Mucosa of rectum (tissue), 2 donors: ENCODE measurements at regions not wholly inside any gene's neighbourhood (a gene's known extent, or its start where the extent isn't known, plus 50 kb on each side); places are given as distances from the start of the nearest gene placed in this dataset.
A peak's percentile ranks its signal among the peaks of the same experiment; 100 is the strongest.

Source experiments
- H3K27ac ChIP-seq, 2 donors: one replicate each; pipeline ENCODE4 v1.7.0; 2013; ENCODE audit warnings: inconsistent platforms in 2 of 2, low read depth in 2 of 2, low read length in 2 of 2
- H3K27me3 ChIP-seq, 2 donors: one replicate each; pipeline ENCODE4 v1.7.0; 2013; ENCODE audit warnings: low read length in 2 of 2; ENCODE audit not compliant: control insufficient read depth in 2 of 2, insufficient read depth in 2 of 2
- H3K36me3 ChIP-seq, 2 donors: one replicate each; pipeline ENCODE4 v1.7.0; 2013; ENCODE audit warnings: low read length in 2 of 2; ENCODE audit not compliant: control insufficient read depth in 2 of 2, insufficient read depth in 2 of 2
- H3K4me1 ChIP-seq, 2 donors: one replicate each; pipeline ENCODE4 v1.7.0; 2013; ENCODE audit warnings: low read length in 2 of 2, mild to moderate bottlenecking in 1 of 2; ENCODE audit not compliant: control insufficient read depth in 2 of 2, insufficient read depth in 2 of 2
- H3K4me3 ChIP-seq, 2 donors: one replicate each; pipeline ENCODE4 v1.7.0; 2013; ENCODE audit warnings: low read length in 2 of 2
- H3K9ac ChIP-seq, 2 donors: one replicate each; pipeline ENCODE4 v1.7.0; 2013; ENCODE audit warnings: low read length in 2 of 2, low read depth in 1 of 2, mild to moderate bottlenecking in 1 of 2
- H3K9me3 ChIP-seq, 2 donors: one replicate each; pipeline ENCODE4 v1.7.0; 2013; ENCODE audit warnings: low read length in 2 of 2; ENCODE audit not compliant: control insufficient read depth in 2 of 2
- donor health status: healthy.
- donor health status: Normal muscosa, but diverticular disease.

- H3K27me3 ChIP-seq: no peaks in the 10 kb centered on the region
- H3K9ac ChIP-seq: peak overlapping the region in 1 of 2 donors; percentile 6
- peaks cover 23 to 32% of the 10 kb centered on the region in 2 donors for H3K4me1 ChIP-seq
- no peaks in the 10 kb centered on the region for H3K36me3 ChIP-seq
- no peaks in the 10 kb centered on the region for H3K9me3 ChIP-seq
- H3K27ac ChIP-seq: peak overlapping the region; percentile 87 to 88
- H3K4me3 ChIP-seq: peak overlapping the region in 1 of 2 donors; percentile 33
Measured at GRCh38 chr10:121235692-121236091, 362.6 kb downstream of the FGFR2 start.

DNA sequence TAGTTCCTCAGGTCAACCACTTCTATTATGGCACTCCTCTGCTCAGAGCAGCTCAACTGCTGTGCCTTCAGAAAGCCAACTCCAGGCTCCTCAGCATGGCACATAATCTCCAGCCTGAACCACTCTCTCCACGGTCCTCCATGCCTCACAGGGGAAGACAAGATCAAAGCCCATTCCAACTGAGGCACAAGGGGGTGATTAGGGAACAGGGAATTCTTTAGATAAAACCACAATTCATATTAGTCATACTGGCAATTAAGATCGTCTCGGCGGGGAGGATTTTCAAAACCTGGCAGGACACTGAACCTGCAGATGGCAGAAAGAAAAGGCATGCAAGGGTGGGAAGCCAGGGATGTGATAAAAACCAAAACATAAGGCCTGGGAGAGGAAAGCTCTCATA lies 361.6 kb downstream of the FGFR2 start:
- Histone ChIP-seq H3K4me3 (no peak overlapping the region), H3K9ac (no peak overlapping the region), H3K27me3 (no peaks in the 10 kb centered on the region), H3K36me3 (no peaks in the 10 kb centered on the region), H3K9me3 (no peaks in the 10 kb centered on the region), H3K27ac (peak overlapping the region; percentile 87 to 88), H3K4me1 (peaks cover 23 to 40% of the 10 kb centered on the region in 2 donors)

GRCh38 chr10:121237718-121238117 lies 360.5 kb downstream of the FGFR2 start:
- Histone ChIP-seq H3K9me3 (no peaks in the 10 kb centered on the region), H3K27me3 (no peaks in the 10 kb centered on the region), H3K9ac (no peak overlapping the region), H3K36me3 (no peaks in the 10 kb centered on the region), H3K4me3 (no peak overlapping the region), H3K4me1 (peaks cover 27 to 43% of the 10 kb centered on the region in 2 donors), H3K27ac (peak overlapping the region in 1 of 2 donors; percentile 1)

GRCh38 chr10:121240011-121240410 lies 358.2 kb downstream of the FGFR2 start:
- peaks cover 28 to 59% of the 10 kb centered on the region in 2 donors for H3K4me1 ChIP-seq
- H3K9ac ChIP-seq: peak overlapping the region; percentile 2 to 36
- peak overlapping the region; percentile 89 to 91 for H3K27ac ChIP-seq

DNA sequence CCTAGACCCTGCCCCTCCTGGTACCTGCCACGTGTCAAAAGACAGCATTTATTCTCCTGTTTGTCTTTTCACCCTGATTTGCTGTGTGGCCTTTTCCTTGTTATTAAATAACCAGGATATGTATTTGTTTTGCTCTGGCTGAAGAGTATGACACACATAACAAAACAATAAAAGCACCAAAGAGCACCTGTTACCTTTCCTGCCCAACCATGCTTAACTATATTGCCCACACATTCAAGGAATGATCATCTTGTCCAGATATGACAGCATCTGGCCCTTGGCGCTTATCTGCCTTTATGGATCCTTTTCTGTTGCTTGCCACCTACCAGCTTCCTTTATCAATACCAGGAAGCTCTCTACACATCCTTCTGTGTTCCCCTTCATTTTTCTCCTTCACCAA lies 357.7 kb downstream of the FGFR2 start:
- Histone ChIP-seq H3K27ac (peak overlapping the region; percentile 89 to 91), H3K36me3 (no peaks in the 10 kb centered on the region), H3K4me1 (peaks cover 26 to 58% of the 10 kb centered on the region in 2 donors), H3K4me3 (peak overlapping the region in 1 of 2 donors; percentile 27), H3K9ac (peak overlapping the region; percentile 2 to 36), H3K9me3 (no peaks in the 10 kb centered on the region), H3K27me3 (no peaks in the 10 kb centered on the region)

More at GRCh38 chr10:121240011-121240410, 358.2 kb downstream of the FGFR2 start:
- Histone ChIP-seq H3K27me3 (no peaks in the 10 kb centered on the region), H3K36me3 (no peaks in the 10 kb centered on the region), H3K4me3 (peak overlapping the region in 1 of 2 donors; percentile 27), H3K9me3 (no peaks in the 10 kb centered on the region)

GRCh38 chr10:121241337-121241736 lies 356.9 kb downstream of the FGFR2 start:
- Histone ChIP-seq H3K4me1 (peaks cover 21 to 57% of the 10 kb centered on the region in 2 donors), H3K36me3 (no peaks in the 10 kb centered on the region), H3K27ac (peak overlapping the region; percentile 89 to 91), H3K27me3 (no peaks in the 10 kb centered on the region), H3K4me3 (no peak overlapping the region), H3K9me3 (no peaks in the 10 kb centered on the region), H3K9ac (no peak overlapping the region)

- H3K36me3 ChIP-seq: no peaks in the 10 kb centered on the region
- peak overlapping the region; percentile 0 to 38 for H3K27ac ChIP-seq
- H3K9me3 ChIP-seq: no peaks in the 10 kb centered on the region
- no peak overlapping the region for H3K9ac ChIP-seq
- no peak overlapping the region for H3K4me3 ChIP-seq
- H3K27me3 ChIP-seq: no peaks in the 10 kb centered on the region
- peaks cover 16 to 53% of the 10 kb centered on the region in 2 donors for H3K4me1 ChIP-seq
Measured at GRCh38 chr10:121242741-121243608, 355.3 kb downstream of the FGFR2 start.

DNA sequence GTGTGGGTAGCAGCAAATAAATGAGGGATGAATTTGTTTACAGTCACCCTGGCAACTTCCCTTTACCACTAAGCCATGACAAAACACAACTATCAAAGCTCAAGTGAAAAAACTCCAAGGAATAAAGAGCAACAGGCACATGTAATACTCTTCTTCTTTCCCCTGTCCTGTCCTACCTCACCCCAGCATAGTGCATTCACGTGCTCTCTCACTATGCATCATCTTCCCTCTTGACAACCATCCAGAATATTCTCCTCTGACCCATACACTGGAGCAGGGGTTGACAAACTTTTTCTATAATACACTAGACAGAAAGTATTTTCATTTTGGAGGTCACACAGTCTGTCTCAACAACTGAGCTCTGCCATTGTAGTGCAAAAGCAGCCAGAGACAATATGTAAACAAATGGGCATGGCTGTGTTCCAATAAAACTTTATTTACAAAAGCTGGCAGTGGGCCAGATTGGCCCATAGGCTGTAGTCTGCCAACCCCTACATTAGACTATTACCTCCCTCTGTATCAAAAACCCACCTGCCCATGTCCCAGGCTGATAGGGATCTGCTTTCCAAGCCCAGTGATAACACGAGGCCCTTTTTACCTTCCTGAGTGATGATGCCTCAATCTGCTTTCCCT lies 354.5 kb downstream of the FGFR2 start:
- H3K9ac ChIP-seq: no peak overlapping the region
- peaks cover 15 to 53% of the 10 kb centered on the region in 2 donors for H3K4me1 ChIP-seq
- H3K27me3 ChIP-seq: no peaks in the 10 kb centered on the region
- H3K4me3 ChIP-seq: no peak overlapping the region
- H3K27ac ChIP-seq: peak overlapping the region; percentile 0 to 38
- H3K9me3 ChIP-seq: no peaks in the 10 kb centered on the region
- H3K36me3 ChIP-seq: no peaks in the 10 kb centered on the region

DNA sequence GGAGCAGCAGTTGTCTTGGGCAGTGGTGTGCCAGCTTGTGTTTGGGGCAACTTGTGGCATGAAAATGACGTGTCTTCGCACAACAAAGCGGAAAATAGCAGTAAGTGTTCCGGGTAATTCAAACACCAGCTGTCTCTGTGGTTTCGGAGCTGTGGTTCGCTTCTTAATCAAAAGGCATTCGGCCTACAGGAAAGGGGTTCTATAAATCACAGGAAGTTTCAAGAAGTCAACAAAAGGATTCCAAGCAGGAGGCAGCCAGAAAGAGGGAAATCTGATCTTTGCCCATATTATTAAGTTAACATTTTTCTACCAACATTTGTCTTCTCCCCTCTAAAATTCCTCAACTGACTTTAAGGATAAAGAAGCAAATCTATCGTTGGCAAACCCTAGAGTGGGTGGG lies 353.4 kb downstream of the FGFR2 start:
- no peak overlapping the region for H3K4me3 ChIP-seq

GRCh38 chr10:121245754-121246153 lies 352.5 kb downstream of the FGFR2 start:
- Histone ChIP-seq H3K4me1 (peaks cover 8 to 36% of the 10 kb centered on the region in 2 donors), H3K27ac (peak overlapping the region; percentile 60 to 65), H3K9ac (no peak overlapping the region)

More for the DNA sequence above, 353.4 kb downstream of the FGFR2 start:
- Histone ChIP-seq H3K9ac (no peak overlapping the region), H3K27ac (peak overlapping the region in 1 of 2 donors; percentile 57), H3K36me3 (no peaks in the 10 kb centered on the region), H3K9me3 (no peaks in the 10 kb centered on the region), H3K4me1 (peaks cover 11 to 45% of the 10 kb centered on the region in 2 donors), H3K27me3 (no peaks in the 10 kb centered on the region)

More at GRCh38 chr10:121245754-121246153, 352.5 kb downstream of the FGFR2 start:
- no peaks in the 10 kb centered on the region for H3K36me3 ChIP-seq
- H3K27me3 ChIP-seq: no peaks in the 10 kb centered on the region
- no peaks in the 10 kb centered on the region for H3K9me3 ChIP-seq
- no peak overlapping the region for H3K4me3 ChIP-seq
